ENCODE measurements at regions not wholly inside any gene's neighbourhood (a gene's known extent, or its start where the extent isn't known, plus 50 kb on each side); places are given as distances from the start of the nearest gene placed in this dataset.

- TF ChIP-seq EZH2 (IDR thresholded peaks at IDR 0.05; ENCODE audit: borderline replicate concordance, low read length) (no peak), CTCF (conservative IDR thresholded peaks at IDR 0.05 in 1 of 2, IDR thresholded peaks at IDR 0.05 in 1 of 2; ENCODE audit: extremely low read depth in 1 of 2, insufficient read depth in 1 of 2, low read depth in 1 of 2, low read length in 2 of 2) (no peak)
Observed at GRCh38 chr10:126854726-126855495, 50.3 kb upstream of the DOCK1 start.
